ENCODE measurements at regions not wholly inside any gene's neighbourhood (a gene's known extent, or its start where the extent isn't known, plus 50 kb on each side); places are given as distances from the start of the nearest gene placed in this dataset.

- DNase-seq (ENCODE audit: low read depth) = no peak
- H3K4me3 ChIP-seq (ENCODE audit: low read depth, low read length) = no peak overlapping the region
- TF ChIP-seq CTCF (IDR thresholded peaks at IDR 0.05; ENCODE audit: control insufficient read depth, extremely low read depth, insufficient read depth) = no peak
Measured at GRCh38 chr10:111373696-111374095, 296.9 kb downstream of the ADRA2A start.

GRCh38 chr10:111379534-111380187, 302.8 kb downstream of the ADRA2A start:
- DNase-seq (ENCODE audit: low read depth) = no peak
- H3K4me3 ChIP-seq (ENCODE audit: low read depth, low read length) = no peak overlapping the region
- no peak for TF ChIP-seq CTCF (IDR thresholded peaks at IDR 0.05; ENCODE audit: control insufficient read depth, extremely low read depth, insufficient read depth)

GRCh38 chr10:111384556-111384955, 307.7 kb downstream of the ADRA2A start:
- no peak for TF ChIP-seq CTCF (IDR thresholded peaks at IDR 0.05; ENCODE audit: control insufficient read depth, extremely low read depth, insufficient read depth)
- no peak for DNase-seq (ENCODE audit: low read depth)
- H3K4me3 ChIP-seq (ENCODE audit: low read depth, low read length) = no peak overlapping the region

- no peak overlapping the region for H3K4me3 ChIP-seq (ENCODE audit: low read depth, low read length)
- DNase-seq (ENCODE audit: low read depth) = no peak
- TF ChIP-seq CTCF (IDR thresholded peaks at IDR 0.05; ENCODE audit: control insufficient read depth, extremely low read depth, insufficient read depth) = no peak
Measured at GRCh38 chr10:111390813-111391563, 314.2 kb downstream of the ADRA2A start.

- TF ChIP-seq CTCF (IDR thresholded peaks at IDR 0.05; ENCODE audit: control insufficient read depth, extremely low read depth, insufficient read depth) = no peak
- no peak for DNase-seq (ENCODE audit: low read depth)
- H3K4me3 ChIP-seq (ENCODE audit: low read depth, low read length) = no peak overlapping the region
Measured at GRCh38 chr10:111392159-111392558, 315.3 kb downstream of the ADRA2A start.

GRCh38 chr10:111392910-111393309, 316.1 kb downstream of the ADRA2A start:
- no peak for DNase-seq (ENCODE audit: low read depth)
- TF ChIP-seq CTCF (IDR thresholded peaks at IDR 0.05; ENCODE audit: control insufficient read depth, extremely low read depth, insufficient read depth) = no peak
- no peak overlapping the region for H3K4me3 ChIP-seq (ENCODE audit: low read depth, low read length)

All from LNCaP clone FGC (cell line).